ENCODE measurements at regions not wholly inside any gene's neighbourhood (a gene's known extent, or its start where the extent isn't known, plus 50 kb on each side); places are given as distances from the start of the nearest gene placed in this dataset.

DNA sequence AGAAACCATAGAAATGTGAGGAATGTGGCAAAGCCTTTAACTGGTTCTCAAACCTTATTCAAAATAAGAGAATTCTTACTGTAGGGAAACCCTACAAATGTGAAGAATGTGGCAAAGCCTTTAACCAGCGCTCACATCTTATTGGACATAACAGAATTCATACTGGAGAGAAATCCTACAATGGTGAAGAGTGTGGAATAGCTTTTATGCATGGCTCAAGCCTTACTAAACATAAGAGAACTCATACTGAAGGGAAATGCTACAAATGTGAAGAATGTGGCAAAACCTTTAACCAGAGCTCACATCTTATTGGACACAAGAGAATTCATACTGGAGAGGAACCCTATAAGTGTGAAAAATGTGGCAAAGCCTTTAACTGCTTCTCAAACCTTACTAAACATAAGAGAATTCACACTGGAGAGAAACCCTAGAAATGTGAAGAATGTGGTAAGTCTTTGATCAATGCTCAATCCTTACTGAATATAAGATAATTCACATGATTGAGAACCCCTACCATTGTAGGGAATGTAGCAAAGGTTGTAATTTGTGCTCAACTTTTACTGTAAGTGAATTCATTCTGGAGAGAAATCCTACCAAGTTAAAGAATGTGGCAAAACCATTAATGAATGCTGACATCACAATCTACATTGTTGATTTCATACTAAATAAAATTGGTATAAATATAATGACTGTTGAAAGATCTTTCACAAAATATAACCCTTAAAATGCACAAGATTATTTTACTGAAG lies 142.5 kb upstream of the ZNF479 start:
- TF ChIP-seq POLR2A (IDR thresholded peaks at IDR 0.05) = no peak
- TF ChIP-seq, protein P1, sequence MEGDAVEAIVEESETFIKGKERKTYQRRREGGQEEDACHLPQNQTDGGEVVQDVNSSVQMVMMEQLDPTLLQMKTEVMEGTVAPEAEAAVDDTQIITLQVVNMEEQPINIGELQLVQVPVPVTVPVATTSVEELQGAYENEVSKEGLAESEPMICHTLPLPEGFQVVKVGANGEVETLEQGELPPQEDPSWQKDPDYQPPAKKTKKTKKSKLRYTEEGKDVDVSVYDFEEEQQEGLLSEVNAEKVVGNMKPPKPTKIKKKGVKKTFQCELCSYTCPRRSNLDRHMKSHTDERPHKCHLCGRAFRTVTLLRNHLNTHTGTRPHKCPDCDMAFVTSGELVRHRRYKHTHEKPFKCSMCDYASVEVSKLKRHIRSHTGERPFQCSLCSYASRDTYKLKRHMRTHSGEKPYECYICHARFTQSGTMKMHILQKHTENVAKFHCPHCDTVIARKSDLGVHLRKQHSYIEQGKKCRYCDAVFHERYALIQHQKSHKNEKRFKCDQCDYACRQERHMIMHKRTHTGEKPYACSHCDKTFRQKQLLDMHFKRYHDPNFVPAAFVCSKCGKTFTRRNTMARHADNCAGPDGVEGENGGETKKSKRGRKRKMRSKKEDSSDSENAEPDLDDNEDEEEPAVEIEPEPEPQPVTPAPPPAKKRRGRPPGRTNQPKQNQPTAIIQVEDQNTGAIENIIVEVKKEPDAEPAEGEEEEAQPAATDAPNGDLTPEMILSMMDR (IDR thresholded peaks at IDR 0.05 in 8 of 11, conservative IDR thresholded peaks at IDR 0.05 in 3 of 11) = no peak
